GM13977 (cell line): ENCODE measurements at regions not wholly inside any gene's neighbourhood (a gene's known extent, or its start where the extent isn't known, plus 50 kb on each side); places are given as distances from the start of the nearest gene placed in this dataset.

Source experiments
- DNase-seq: peaks from one replicate; pipeline ENCODE4 v3.0.0; 2012; ENCODE audit warnings: low spot score
- in situ Hi-C: fragments of 300-500 bp; cut with MboI; formaldehyde crosslinking; loops from one replicate; pipeline ENCODE4 v1.12.0; 2022; ENCODE audit warnings: low sequenced_read_pairs, low pct_unique_long_range_greater_than_20kb, mixed read lengths, inconsistent platforms; ENCODE audit not compliant: unreplicated experiment
- TF ChIP-seq, protein P1 (sequence below): IDR thresholded peaks from 2 replicates; pipeline ENCODE4 v1.5.1; 2012; ENCODE audit warnings: mild to moderate bottlenecking, control low read depth; ENCODE audit not compliant: insufficient read depth; ENCODE audit errors: extremely low read depth, missing control alignments

DNA sequence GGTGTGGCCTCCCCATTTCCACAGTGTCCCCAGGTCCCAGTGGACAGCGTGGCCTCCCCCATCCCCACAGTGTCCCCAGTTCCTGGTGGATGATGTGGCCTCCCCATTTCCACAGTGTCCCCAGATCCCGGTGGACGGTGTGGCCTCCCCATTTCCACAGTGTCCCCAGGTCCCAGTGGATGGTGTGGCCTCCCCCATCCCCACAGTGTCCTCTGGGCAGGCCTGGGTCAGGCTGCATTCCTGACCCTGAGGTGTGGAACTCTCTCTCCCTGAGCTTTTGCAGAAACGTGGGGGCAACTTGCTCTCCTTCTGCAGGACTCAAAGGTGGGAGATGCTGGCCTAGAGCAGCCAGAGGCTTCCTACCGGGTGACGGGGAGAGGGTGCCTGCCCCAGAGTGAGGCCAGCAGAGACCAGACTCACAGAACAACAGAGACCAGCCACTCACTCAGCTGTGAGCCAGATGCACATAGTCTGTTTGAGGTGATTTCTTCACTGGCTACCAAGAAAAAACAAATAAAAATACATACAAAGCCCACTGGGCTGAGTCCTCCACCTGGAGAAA lies 85.8 kb upstream of the FGF3 start:
- no peak for DNase-seq
- in situ Hi-C loops = loop anchor here (25.0 kb wide), 1 partner anchor 557 kb away; no protein-coding TSS in a partner anchor
- TF ChIP-seq, protein P1, sequence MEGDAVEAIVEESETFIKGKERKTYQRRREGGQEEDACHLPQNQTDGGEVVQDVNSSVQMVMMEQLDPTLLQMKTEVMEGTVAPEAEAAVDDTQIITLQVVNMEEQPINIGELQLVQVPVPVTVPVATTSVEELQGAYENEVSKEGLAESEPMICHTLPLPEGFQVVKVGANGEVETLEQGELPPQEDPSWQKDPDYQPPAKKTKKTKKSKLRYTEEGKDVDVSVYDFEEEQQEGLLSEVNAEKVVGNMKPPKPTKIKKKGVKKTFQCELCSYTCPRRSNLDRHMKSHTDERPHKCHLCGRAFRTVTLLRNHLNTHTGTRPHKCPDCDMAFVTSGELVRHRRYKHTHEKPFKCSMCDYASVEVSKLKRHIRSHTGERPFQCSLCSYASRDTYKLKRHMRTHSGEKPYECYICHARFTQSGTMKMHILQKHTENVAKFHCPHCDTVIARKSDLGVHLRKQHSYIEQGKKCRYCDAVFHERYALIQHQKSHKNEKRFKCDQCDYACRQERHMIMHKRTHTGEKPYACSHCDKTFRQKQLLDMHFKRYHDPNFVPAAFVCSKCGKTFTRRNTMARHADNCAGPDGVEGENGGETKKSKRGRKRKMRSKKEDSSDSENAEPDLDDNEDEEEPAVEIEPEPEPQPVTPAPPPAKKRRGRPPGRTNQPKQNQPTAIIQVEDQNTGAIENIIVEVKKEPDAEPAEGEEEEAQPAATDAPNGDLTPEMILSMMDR = no peak

DNA sequence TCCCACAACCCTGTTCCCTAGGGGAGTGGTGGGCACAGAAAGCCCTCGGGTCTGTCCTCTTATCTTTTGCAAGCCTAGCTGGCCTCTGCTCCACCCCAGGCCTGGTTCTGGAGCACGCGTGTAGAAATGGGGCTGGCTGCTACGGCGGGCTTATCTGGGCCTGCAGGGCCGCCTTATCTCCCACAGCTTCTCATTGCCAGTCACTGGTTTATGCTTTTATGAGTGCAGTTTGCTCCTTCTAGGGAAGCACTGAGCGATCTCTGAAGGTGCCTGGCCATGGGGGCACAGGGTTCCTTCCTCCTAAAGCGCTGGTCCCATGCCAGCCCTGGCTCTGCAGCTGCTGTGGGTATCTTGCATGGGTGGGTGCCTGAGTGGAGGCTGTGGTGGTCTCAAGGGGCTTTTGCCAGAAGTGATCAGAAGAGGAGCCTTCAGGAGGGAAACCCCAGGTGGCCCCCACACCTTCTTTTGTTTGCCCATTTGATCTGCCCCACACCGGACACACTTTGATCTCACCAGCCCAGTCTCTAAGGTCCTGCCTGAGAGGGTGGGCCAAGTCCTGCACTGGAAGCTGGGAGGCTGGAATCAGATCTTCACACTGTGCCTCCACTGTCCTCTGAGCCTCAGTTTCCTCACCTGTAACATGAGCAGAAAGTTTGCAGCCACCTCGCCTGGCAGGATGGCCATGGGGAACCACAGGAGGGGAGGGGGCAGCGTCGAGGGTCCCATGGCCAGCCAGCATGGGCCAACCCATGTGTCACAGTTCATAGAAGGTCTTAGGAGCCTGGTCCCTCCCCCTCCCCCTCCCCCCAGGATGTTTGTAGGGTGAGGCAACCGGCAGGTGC lies 86.6 kb upstream of the FGF3 start:
- in situ Hi-C loops = loop anchor here (25.0 kb wide), 1 partner anchor 556 kb away; no protein-coding TSS in a partner anchor
- TF ChIP-seq, protein P1 = no peak

DNA sequence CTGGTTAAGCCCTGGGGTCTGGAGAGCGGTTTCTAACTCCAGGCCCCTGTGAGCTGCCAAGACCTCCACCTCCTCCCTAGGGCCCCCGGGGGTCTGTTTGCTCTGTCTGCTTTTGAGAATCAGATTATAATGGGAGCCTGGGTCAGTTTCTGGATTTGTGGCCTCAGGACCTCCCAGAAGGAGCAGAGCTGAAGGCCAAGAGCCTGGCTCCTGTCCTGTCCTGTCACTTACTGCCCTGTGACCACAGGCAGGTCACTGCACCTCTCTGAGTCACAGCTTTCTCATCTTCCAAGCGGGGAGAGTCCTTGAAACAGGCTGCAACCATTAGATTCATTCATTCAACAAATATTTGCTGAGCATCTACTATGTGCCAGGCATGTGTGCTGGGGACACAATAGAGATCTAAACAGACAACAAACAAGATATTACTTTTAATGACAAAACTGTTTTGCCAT lies 87.3 kb upstream of the FGF3 start:
- TF ChIP-seq, protein P1 = no peak
- DNase-seq = no peak
- in situ Hi-C loops = loop anchor here (25.0 kb wide), 1 partner anchor 556 kb away; no protein-coding TSS in a partner anchor

More for the DNA sequence above, 86.6 kb upstream of the FGF3 start:
- no peak for DNase-seq

DNA sequence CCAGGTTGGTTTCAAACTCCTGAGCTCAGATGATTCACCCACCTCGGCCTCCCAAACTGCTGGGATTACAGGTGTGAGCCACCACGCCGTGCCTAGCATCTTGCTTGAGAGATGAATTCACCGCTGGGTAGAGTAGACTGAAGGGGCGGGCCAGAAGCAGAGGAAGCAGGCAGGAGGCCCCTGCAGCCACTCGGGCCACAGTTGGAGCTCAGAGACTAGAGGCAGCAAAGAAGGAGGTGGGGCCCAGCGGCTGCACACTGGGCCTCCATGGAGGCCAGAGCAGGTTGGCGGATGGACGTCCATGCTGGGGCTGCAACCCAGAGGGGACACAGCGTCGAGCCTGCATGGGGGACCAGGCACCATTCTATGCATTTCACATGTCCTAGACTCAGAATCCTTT lies 88.4 kb upstream of the FGF3 start:
- in situ Hi-C loops = loop anchor here (25.0 kb wide), 1 partner anchor 555 kb away; no protein-coding TSS in a partner anchor
- TF ChIP-seq, protein P1 = no peak
- no peak for DNase-seq

DNA sequence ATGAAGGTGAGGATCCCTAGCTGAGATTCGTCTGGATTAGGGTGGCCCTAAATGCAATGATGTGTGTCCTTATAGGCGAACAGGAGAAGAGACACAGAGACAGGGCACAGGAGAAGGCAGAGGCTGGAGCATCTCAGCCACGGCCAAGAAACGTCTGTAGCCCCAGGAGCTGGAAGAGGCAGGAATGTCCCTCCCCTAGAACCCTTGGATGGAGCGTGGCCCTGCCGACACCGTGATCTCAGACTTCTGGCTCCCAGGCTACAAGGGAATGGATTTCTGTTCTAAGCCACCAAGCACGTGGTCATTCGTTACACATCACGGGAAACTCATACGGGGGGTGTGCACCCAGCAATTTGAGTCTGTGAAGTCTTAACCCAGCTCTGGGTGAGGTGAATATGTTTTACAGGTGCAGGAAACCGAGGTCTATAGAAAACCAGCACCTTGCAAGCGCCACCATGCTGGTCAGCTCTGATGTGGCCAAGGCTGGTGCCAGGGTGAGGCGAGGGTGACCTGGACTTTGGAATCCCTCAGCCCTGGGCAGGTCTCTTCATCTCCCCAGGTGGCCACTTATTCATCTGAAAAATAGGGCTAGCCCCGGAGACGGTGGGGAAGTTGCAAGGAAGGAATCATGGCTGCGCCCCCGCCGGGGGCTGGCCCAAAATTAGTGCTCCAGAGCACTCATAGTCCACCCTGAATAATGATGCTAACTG lies 89.5 kb upstream of the FGF3 start:
- DNase-seq = no peak
- TF ChIP-seq, protein P1 = no peak
- in situ Hi-C loops = loop anchor here (25.0 kb wide), 1 partner anchor 554 kb away; no protein-coding TSS in a partner anchor
